C4-2B (cell line): ENCODE measurements at regions not wholly inside any gene's neighbourhood (a gene's known extent, or its start where the extent isn't known, plus 50 kb on each side); places are given as distances from the start of the nearest gene placed in this dataset.

Experiments
- H3K27ac ChIP-seq: fragments of 450-650 bp; 2 replicates; pipeline ENCODE4 v1.5.1; 2017
- CTCF ChIP-seq: fragments of 450-650 bp; conservative IDR thresholded peaks from 2 replicates; pipeline ENCODE4 v1.5.1; 2017; ENCODE audit warnings: mild to moderate bottlenecking
- ZFX ChIP-seq: fragments of 450-650 bp; IDR thresholded peaks from 2 replicates; pipeline ENCODE4 v1.6.1; 2017

GRCh38 chr9:92175441-92175840, 60.2 kb upstream of the SPTLC1 start:
- TF ChIP-seq CTCF (no peak), ZFX (no peak)
- H3K27ac ChIP-seq = no peak overlapping the region

- no peak for TF ChIP-seq ZFX
- no peak for TF ChIP-seq CTCF
- no peak overlapping the region for H3K27ac ChIP-seq
These were observed 58.1 kb upstream of the SPTLC1 start for GRCh38 chr9:92173318-92173717.

DNA sequence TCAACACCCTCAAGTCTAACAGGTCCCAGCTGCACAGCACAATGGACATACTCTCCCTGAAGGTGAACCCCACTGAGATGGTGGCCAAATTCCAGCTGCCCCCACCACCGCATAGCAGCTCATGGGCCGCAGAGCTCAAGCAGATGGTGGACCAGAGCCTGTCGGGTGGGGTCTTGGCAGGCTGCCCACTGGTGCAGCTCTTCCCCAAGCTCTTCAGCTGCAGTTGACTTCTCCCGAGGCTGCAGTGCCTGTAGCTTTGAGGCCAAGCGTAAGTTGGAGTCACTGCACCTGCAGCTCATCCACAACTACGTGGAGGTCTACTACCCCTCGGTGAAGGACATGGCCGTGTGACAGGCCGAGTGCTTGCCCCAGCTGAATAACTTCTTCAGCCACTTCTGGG, 56.6 kb upstream of the SPTLC1 start:
- no peak overlapping the region for H3K27ac ChIP-seq
- TF ChIP-seq ZFX = no peak
- no peak for TF ChIP-seq CTCF

- no peak for TF ChIP-seq ZFX
- no peak for TF ChIP-seq CTCF
- H3K27ac ChIP-seq = no peak overlapping the region
These were observed 56.1 kb upstream of the SPTLC1 start for GRCh38 chr9:92171281-92171680.

- H3K27ac ChIP-seq = no peak overlapping the region
- TF ChIP-seq CTCF (no peak), ZFX (no peak)
These were observed 55.6 kb upstream of the SPTLC1 start for GRCh38 chr9:92170848-92171247.

DNA sequence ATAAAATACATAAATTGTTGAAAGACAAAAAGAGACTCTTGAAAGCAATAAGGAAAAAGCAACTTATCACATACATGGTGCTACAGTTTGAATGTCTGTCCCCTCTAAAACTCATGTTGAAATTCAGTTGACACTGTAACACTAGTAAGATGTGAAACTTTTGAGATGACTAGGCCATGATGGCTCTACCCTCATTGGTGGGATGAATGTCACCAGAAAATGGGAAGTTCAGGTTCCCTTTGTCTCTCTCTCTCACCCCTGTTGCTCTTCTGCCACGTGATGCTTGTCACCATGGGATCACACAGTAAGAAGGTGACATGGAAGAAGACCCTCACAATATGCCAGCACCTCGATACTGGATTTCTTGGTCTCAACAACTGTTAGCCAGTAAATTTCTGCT, 50.3 kb upstream of the SPTLC1 start:
- H3K27ac ChIP-seq = no peak overlapping the region
- TF ChIP-seq CTCF (no peak), ZFX (no peak)
